Glutamatergic neuron (in vitro differentiated cells): ENCODE measurements at regions not wholly inside any gene's neighbourhood (a gene's known extent, or its start where the extent isn't known, plus 50 kb on each side); places are given as distances from the start of the nearest gene placed in this dataset.

Source experiments
- DNase-seq: peaks from one replicate; pipeline ENCODE4 v3.0.0; 2022
- H3K27ac Mint-ChIP-seq: one replicate; pipeline ENCODE4 v1.8.0; 2020; ENCODE audit warnings: mild to moderate bottlenecking, mixed read lengths, inconsistent platforms; ENCODE audit not compliant: unreplicated experiment
- H3K27me3 Mint-ChIP-seq: one replicate; pipeline ENCODE4 v1.8.0; 2020; ENCODE audit warnings: mild to moderate bottlenecking, moderate library complexity, mixed read lengths, inconsistent platforms; ENCODE audit not compliant: unreplicated experiment
- H3K36me3 Mint-ChIP-seq: one replicate; pipeline ENCODE4 v1.8.0; 2020; ENCODE audit warnings: mild to moderate bottlenecking, mixed read lengths, inconsistent platforms; ENCODE audit not compliant: unreplicated experiment
- H3K4me1 Mint-ChIP-seq: one replicate; pipeline ENCODE4 v1.8.0; 2020; ENCODE audit warnings: mild to moderate bottlenecking, low read depth, mixed read lengths, inconsistent platforms; ENCODE audit not compliant: unreplicated experiment
- H3K4me3 Mint-ChIP-seq: one replicate; pipeline ENCODE4 v1.8.0; 2020; ENCODE audit warnings: mild to moderate bottlenecking, mixed read lengths, inconsistent platforms; ENCODE audit not compliant: unreplicated experiment
- H3K9me3 Mint-ChIP-seq: one replicate; pipeline ENCODE4 v1.8.0; 2020; ENCODE audit warnings: mild to moderate bottlenecking, moderate library complexity, mixed read lengths, inconsistent platforms; ENCODE audit not compliant: unreplicated experiment
- TF ChIP-seq, protein P1 (sequence below): fragments of 200-600 bp; sonication (generic); IDR thresholded peaks from one replicate; pipeline ENCODE4 v1.5.0; 2021; ENCODE audit not compliant: partially characterized antibody, unreplicated experiment

DNA sequence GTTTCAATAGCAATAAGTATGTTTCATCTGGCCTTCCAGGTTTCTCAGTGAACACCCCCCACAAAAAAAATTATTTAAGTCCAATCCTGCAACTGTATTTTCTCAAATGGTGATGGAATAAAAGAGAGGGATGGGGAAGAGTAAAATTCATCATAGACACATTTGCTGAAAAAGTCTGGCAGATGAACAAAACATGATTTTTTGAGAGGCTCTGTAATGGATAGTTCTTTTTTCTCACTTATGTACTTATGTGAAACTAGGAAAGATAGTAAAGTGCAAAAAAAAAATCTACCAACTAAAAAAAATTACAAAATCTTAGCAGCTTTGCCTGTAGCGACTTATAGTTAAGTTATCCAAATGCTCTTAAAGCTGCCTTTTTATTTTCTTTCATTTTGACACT, 412.4 kb downstream of the FOXG1 start:
- Mint-ChIP-seq H3K27ac (no peak overlapping the region), H3K9me3 (no peaks in the 10 kb centered on the region)
- no peak for DNase-seq

DNA sequence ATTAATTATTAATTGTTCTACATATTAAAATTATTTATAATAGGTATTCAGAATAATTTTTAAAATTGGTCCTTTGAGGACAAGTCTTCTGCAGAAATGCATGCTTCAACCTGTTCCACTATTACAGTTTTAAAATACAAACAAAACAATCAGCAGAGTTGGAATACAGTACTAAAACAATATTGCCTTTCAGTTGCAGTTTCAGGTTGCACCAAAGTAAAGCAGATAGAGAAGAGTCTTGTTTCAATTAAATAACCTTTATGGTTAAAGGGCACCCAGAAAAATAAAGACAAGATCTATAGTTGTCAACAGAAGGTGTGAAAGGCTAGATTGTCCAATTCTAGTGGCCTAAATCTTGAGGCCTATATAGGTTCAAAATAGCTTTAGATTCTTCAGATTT, 424.5 kb downstream of the FOXG1 start:
- Mint-ChIP-seq H3K4me1 (no peaks in the 10 kb centered on the region), H3K9me3 (no peaks in the 10 kb centered on the region), H3K27me3 (no peaks in the 10 kb centered on the region), H3K4me3 (no peak overlapping the region), H3K36me3 (no peaks in the 10 kb centered on the region), H3K27ac (no peak overlapping the region)
- TF ChIP-seq, protein P1, sequence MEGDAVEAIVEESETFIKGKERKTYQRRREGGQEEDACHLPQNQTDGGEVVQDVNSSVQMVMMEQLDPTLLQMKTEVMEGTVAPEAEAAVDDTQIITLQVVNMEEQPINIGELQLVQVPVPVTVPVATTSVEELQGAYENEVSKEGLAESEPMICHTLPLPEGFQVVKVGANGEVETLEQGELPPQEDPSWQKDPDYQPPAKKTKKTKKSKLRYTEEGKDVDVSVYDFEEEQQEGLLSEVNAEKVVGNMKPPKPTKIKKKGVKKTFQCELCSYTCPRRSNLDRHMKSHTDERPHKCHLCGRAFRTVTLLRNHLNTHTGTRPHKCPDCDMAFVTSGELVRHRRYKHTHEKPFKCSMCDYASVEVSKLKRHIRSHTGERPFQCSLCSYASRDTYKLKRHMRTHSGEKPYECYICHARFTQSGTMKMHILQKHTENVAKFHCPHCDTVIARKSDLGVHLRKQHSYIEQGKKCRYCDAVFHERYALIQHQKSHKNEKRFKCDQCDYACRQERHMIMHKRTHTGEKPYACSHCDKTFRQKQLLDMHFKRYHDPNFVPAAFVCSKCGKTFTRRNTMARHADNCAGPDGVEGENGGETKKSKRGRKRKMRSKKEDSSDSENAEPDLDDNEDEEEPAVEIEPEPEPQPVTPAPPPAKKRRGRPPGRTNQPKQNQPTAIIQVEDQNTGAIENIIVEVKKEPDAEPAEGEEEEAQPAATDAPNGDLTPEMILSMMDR: no peak
- DNase-seq: no peak

More for the DNA sequence above, 412.4 kb downstream of the FOXG1 start:
- H3K36me3 Mint-ChIP-seq: peaks cover 4% of the 10 kb centered on the region
- H3K4me3 Mint-ChIP-seq: no peak overlapping the region
- H3K27me3 Mint-ChIP-seq: peaks cover 4% of the 10 kb centered on the region
- TF ChIP-seq, protein P1: no peak
- no peaks in the 10 kb centered on the region for H3K4me1 Mint-ChIP-seq

DNA sequence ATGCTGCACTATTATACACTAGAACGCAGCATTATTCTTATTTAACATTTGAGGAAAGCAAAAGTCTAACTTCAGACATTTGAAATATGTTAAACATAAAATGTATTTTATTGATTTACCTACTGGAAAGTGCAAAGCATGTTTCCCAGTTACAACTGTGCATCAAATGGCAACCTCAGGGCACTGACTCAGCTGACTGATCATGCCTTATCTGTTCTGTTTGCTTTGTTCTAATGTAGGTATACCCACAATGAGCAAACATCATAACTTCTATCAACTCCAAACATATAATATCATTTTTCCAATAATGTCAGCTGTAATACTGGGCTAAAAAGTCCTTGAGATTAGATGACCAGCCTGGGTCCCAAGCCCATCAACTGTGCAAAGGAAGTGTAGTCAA, 431.0 kb downstream of the FOXG1 start:
- Mint-ChIP-seq H3K4me3 (no peak overlapping the region), H3K27me3 (no peaks in the 10 kb centered on the region), H3K36me3 (no peaks in the 10 kb centered on the region), H3K27ac (no peak overlapping the region), H3K4me1 (no peaks in the 10 kb centered on the region), H3K9me3 (no peaks in the 10 kb centered on the region)
- DNase-seq: no peak
- TF ChIP-seq, protein P1: no peak

DNA sequence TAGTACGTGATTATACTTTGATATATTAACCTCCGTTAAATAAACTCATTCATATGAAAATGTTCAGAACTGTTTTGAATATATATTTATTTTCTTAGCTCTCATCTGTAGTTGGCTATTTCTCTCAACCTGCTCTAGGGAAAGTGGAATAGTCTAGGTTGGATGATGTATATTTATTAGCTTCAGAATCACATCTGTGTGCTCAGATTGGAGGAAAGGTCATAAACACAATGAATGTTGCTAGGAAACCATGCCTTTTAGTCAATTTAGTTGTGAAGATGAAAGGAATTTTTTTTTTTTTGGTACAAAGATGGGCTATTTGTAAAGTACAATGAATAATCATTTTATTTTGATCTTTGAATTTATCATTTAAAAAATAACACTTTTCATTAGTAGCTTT, 439.1 kb downstream of the FOXG1 start:
- Mint-ChIP-seq H3K27ac (no peak overlapping the region), H3K4me3 (no peak overlapping the region), H3K9me3 (peaks cover 3% of the 10 kb centered on the region), H3K27me3 (no peaks in the 10 kb centered on the region), H3K36me3 (no peaks in the 10 kb centered on the region), H3K4me1 (no peaks in the 10 kb centered on the region)
- TF ChIP-seq, protein P1: no peak
- DNase-seq: no peak

DNA sequence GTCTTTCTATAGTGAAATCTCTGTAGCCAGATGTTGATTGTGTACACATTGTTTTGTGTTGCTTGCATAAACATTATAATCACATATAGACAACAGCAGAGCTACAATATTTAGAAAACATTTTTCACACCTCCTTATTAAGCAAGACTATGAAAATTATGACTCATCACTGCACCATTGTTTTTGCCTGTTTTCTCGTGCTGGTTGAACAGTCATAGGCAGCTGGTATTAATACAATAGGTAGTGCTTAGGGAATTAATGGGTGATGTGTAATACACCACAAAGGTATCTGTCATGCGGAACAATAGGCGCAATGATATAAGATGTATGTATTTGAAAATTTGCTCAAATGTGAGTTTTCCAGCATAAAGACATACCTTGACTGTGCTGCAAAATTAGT, 449.3 kb downstream of the FOXG1 start:
- Mint-ChIP-seq H3K27me3 (peaks cover 5% of the 10 kb centered on the region), H3K4me3 (no peak overlapping the region), H3K27ac (no peak overlapping the region), H3K4me1 (peaks cover 44% of the 10 kb centered on the region), H3K36me3 (no peaks in the 10 kb centered on the region), H3K9me3 (peaks cover 6% of the 10 kb centered on the region)
- DNase-seq: no peak
- TF ChIP-seq, protein P1: no peak
